Cerebellar nuclear complex (tissue), 1 donor: ENCODE measurements at regions not wholly inside any gene's neighbourhood (a gene's known extent, or its start where the extent isn't known, plus 50 kb on each side); places are given as distances from the start of the nearest gene placed in this dataset.
"Not testable (repeated sequence)": the region's sequence is repeated elsewhere in the genome, so short reads cannot be mapped to it uniquely, and the experiment has no call there.

Source experiments
- DNase-seq, 2 experiments: peaks; one replicate each; lab custom pipeline; 2025; lab: John Stamatoyannopoulos, UW

DNA sequence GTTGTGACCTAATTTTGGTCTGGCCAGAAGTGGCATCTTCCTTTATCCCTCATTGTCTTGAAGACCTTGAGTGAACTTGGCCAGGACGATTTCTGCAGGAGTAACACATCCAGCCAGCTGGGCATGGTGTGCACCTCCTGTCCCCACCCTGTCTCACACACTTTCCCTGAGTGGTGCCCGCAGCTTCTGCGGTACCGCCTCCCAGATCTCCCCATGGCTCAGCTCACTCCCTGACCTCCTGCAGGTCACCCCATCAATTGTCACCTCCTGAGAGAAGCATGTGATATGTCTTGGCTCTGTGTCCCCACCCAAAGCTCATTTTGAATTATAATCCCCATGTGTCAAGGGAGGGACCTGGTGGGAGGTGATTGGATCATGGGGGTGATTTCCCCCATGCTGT lies 50.2 kb upstream of the TP53I11 start:
- no peak for DNase-seq

DNA sequence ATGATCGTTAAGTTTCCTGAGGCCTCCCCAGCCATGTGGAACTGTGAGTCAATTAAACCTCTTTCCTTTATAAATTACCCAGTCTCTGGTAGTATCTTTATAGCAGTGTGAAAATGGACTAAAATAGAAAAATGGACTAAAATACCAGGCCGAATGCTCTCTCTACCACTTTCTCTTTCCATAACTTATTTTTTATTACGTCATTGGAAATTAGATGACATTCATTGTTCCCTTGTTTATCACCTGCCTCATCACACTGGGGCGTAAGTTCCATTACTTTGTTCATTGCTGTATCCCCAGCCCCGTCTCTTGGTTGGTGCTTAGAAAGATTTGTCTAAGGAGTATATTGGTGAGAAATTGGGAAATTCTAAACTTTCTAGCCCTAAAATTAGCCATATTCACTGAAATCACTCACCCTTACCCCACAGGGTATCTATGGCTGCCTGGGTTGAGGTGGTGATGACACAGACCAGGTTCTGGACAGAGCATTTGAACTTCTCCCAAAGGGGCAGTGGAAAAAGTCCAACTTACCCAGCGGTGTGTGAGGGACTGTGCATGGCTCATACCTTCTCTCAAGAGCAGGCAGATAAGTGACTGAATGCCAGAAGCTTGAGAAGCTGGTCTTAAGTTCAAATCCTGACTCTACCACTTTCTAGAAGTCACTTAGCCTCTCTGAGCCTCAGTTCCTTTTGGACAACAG lies 50.9 kb upstream of the TP53I11 start:
- DNase-seq = no peak

DNA sequence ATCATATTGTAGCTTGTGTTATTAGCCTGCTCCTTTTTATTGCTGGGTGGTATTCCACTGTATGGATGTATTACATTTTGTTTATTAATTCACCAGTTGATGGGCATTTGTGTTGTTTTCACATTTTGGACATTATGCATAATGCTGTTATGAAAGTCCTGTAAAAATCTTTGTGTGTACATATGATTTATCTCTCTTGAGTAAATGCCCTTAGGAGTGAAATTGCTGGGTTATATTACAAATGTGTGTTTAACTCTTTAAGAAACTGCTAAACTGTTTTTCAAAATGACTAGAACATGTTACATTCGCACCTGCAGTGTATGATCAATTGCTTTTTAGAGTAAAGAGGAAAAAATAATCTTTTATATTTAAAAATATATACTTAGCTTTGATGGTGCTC lies 54.4 kb upstream of the TP53I11 start:
- DNase-seq = no peak

GRCh38 chr11:45007011-45007410 lies 56.3 kb upstream of the TP53I11 start:
- no peak for DNase-seq

- not testable (repeated sequence) for DNase-seq
These were observed 65.3 kb upstream of the TP53I11 start for GRCh38 chr11:45015983-45016382.

DNA sequence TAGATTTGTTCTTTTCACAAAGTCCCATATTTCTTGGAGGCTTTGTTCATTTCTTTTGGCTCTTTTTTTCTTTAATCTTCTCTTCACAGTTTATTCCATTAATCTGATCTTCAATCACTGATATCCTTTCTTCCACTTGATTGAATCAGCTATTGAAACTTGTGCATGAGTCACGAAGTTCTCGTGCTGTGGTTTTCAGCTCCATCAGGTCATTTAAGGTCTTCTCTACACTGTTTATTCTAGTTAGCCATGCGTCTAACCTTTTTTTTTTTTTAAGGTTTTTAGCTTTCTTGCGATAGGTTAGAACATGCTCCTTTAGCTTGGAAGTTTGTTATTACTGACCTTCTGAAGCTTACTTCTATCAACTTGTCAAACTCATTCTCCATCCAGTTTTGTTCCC lies 65.8 kb upstream of the TP53I11 start:
- DNase-seq = not testable (repeated sequence)

GRCh38 chr11:45017329-45017728 lies 66.6 kb upstream of the TP53I11 start:
- DNase-seq = no peak

DNA sequence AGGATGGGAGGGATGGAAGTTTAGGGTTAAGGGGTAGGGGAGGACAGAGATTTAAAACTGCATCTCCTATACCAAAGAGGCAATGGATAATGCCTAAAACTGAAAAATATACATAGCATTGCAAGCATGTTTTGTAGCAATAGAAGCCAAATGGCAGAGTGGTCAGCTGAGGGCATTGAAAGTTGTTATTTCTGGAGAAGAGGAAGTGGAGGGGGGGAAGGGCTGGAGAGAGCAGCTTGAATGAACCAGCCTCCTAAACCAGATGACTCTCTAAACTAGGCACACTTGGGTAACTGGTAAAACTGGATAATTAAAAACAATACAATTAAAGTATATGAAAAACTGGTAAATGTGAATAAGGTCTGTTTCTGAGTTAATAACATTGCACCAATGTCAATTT lies 70.3 kb upstream of the TP53I11 start:
- DNase-seq = no peak

DNA sequence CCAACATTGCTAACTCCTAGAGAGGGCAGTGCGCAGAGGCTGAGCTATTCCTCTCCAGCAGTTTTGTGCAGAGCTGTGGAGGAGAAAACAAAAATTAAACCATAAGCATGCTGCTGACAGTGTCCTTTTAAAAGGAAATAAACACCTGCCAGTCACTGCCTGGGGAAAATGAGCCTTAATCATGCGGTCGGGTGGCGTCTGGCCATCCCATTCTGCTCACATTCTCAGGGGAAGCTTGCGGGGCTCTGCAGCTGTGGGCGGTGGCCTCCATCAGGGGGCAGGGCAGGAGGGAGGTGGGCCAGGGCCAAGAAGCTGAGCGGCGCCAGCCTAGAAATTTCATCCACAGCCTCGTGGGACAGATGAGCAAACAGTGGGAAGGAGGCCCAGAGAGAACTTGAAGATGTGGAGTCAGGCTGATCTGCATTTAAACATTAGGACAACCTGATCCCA lies 71.0 kb upstream of the TP53I11 start:
- DNase-seq = no peak

DNA sequence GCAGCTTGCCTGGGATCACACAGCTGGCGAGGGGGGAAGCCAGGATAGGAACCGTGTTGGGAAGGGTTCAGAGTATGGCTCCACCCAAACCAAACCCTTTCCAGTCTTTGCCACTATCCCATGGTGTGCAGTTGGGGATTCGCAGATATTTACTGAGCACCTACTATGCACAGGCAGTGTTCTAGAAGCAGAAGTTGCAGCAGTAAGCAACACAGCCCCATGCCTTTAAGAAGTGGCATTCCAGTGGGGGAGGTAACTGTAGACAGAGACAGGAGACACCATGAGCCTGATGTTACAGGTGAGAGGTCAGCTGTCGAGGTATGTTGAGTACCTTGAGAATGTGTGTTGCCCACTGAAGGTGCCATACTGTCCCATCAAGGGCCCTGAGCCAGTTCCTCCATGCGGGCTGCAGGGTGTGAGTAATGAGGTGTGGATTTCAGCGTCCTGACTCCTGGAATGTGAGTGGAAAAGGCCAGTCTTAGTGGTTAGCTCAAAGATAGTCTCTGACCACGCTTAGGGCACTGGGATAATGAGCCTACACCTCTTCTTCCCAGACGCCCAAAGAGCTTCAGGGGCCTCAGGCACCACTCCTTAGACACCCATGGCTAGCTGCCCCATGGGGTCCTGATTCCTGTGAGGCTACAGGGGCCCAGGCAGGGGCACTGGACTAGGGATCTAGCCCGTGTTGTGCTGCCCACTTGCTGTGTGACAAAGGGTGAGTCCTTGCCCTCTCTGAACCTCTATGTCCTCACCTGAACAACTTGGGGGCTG lies 71.8 kb upstream of the TP53I11 start:
- DNase-seq = no peak

DNA sequence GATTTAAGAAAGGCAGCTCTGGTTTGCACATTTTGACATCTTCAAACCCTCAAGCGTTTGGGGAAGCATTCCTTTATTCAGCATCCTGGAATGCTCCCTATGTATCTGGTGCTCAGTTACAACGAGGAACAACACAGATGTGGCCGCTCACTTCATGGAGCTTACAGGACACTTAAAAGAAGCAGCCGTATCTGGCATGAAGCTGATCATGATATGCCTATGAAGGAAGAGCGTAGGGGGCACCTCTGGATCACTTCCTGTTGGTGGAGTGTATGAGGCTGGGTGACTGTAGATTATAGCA lies 72.3 kb upstream of the TP53I11 start:
- DNase-seq = no peak

DNA sequence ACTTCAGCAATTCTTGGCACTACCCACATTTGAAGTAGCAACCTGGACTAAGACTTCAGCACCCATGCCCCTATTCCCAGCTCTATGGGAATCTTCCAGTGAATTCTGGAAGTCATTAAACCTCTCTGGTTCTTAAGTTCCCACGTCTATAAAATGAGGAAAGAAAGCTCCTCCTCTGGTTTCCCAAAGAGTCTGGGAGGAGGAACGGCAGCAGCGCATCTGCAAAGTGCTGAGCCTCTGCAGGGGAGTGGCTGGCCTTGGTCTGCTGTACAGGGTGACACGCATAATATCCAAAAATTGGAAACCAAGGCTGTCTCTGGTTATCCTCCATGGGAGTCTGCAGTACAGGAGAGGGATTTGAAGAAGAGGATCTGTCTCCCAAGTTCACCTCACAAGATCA lies 73.6 kb upstream of the TP53I11 start:
- DNase-seq = no peak

DNA sequence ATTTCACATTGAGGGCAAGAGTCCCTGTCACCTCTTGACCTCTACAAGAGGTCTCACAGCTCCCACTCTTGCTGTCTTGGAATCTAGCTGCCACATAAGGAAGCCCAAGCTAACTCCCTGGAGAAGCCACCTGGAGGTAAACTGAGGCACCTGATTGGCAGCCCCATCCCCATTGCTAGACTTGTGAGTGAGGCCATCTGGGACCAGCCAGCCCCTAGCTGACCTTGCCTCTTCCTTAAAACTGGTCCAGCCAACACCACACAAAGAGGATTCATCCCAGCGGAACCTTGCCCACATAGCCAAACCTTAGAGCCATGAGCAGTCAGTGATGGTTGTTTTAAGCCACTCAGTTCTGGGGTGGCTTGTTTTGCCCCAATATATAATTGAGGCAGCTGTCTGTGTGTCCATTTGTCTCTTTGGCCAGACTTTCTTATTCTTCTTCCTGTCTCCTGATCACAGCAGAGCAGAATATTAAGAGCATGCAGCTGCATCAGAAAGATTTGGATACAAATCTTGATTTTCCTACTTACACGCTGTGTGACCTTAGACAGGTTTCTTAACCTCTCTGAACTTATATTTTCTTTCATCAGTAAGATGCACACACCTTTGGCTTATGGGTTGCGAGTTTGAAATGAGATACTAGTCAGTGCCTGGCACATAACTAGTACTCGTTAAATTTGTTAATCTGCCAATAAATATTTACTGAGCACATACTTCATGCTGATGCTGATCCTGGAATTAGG lies 74.3 kb upstream of the TP53I11 start:
- no peak for DNase-seq

GRCh38 chr11:45025716-45026492 lies 75.2 kb upstream of the TP53I11 start:
- DNase-seq = no peak

- no peak for DNase-seq
These were observed 76.2 kb upstream of the TP53I11 start for GRCh38 chr11:45026835-45027234.

GRCh38 chr11:45027312-45027711 lies 76.6 kb upstream of the TP53I11 start:
- no peak for DNase-seq

- no peak for DNase-seq
These were observed 78.4 kb upstream of the TP53I11 start for GRCh38 chr11:45028911-45029682.

DNA sequence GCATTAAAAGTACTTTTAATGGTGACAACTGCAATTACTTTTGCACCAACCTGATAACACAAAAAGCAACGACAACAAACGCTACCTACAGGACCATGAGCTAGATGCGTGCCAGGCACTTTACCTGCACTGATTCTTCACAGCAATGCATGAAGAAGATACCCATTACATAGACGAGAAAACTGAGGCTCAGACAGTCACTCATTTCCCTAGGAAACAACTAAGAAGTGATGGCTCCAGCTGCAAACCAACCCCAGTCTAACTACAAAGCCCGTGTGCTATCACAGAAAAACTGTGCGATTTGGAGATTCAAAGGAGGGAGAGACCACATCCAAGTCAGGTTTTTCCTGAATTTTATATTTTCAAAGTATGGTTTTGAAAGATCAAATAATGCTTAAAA lies 80.1 kb upstream of the TP53I11 start:
- no peak for DNase-seq

- no peak for DNase-seq
These were observed 81.3 kb upstream of the TP53I11 start for GRCh38 chr11:45031912-45032519.

- DNase-seq = no peak
These were observed 84.7 kb upstream of the TP53I11 start for GRCh38 chr11:45035413-45035812.

- no peak for DNase-seq
These were observed 85.3 kb upstream of the TP53I11 start for GRCh38 chr11:45036010-45036409.
